HG03378 (cell line): ENCODE measurements at regions not wholly inside any gene's neighbourhood (a gene's known extent, or its start where the extent isn't known, plus 50 kb on each side); places are given as distances from the start of the nearest gene placed in this dataset.

Source experiments
- ATAC-seq: cut with Tn5 transposase; IDR thresholded peaks from one replicate; pipeline ENCODE4 v1.9.1; 2021; ENCODE audit warnings: mild to moderate bottlenecking, moderate library complexity; ENCODE audit not compliant: unreplicated experiment

- no peak for ATAC-seq
Observed at GRCh38 chr10:52855546-52856325, 83.2 kb upstream of the MBL2 start.

- peak; percentile 92 for ATAC-seq
Observed at GRCh38 chr10:52853704-52854103, 81.1 kb upstream of the MBL2 start.

- ATAC-seq: no peak
Observed at GRCh38 chr10:52836816-52837215, 64.2 kb upstream of the MBL2 start.
